SK-N-SH (cell line): ENCODE measurements at regions not wholly inside any gene's neighbourhood (a gene's known extent, or its start where the extent isn't known, plus 50 kb on each side); places are given as distances from the start of the nearest gene placed in this dataset.

Experiments
- CTCF ChIA-PET: fragments of 300-600, 350-600 bp; formaldehyde crosslinking; extraction: SDS; loops from one replicate; lab custom pipeline; 2021; lab: Yijun Ruan, JAX
- POLR2A ChIA-PET: fragments of 350-600 bp; sonication (Branson Sonifier 250); formaldehyde crosslinking; extraction: SDS; loops from one replicate; lab custom pipeline; 2020; ENCODE audit warnings: antibody characterized with exemption, inconsistent platforms; lab: Yijun Ruan, JAX
- DNase-seq: peaks from one replicate; pipeline ENCODE4 v3.0.0; 2012
- H2AFZ ChIP-seq: fragments of 200-600 bp; sonication (generic); 2 replicates; pipeline ENCODE4 v1.8.1; 2016; ENCODE audit warnings: antibody characterized with exemption, mild to moderate bottlenecking, low read depth
- H3F3A ChIP-seq: fragments of 200-600 bp; sonication (generic); replicated peaks from 2 replicates; pipeline ENCODE3; 2016; ENCODE audit warnings: antibody characterized with exemption, mild to moderate bottlenecking; ENCODE audit not compliant: insufficient read depth
- H3K27ac ChIP-seq, 2 experiments: fragments of 200-500 bp in 1 of 2; fragments of 200-600 bp in 1 of 2; sonication (Bioruptor generic) in 1 of 2; sonication (generic), shearing (Covaris generic) in 1 of 2; 2 replicates each; pipeline versions ENCODE4 v1.5.1 to v1.6.1; 2014 to 2016; ENCODE audit warnings: low read depth in 2 of 2, inconsistent platforms in 1 of 2, low read length in 1 of 2, mild to moderate bottlenecking in 1 of 2, mixed read lengths in 1 of 2
- H3K27me3 ChIP-seq: fragments of 200-600 bp; sonication (generic), shearing (Covaris generic); 2 replicates; pipeline ENCODE4 v1.6.1; 2016; ENCODE audit warnings: mixed run types; ENCODE audit not compliant: insufficient read depth
- H3K36me3 ChIP-seq, 2 experiments: fragments of 200-500 bp in 1 of 2; fragments of 200-600 bp in 1 of 2; sonication (Bioruptor generic) in 1 of 2; sonication (generic) in 1 of 2; replicated peaks in 1 of 2; 2 replicates each; pipeline versions ENCODE3 to v1.5.1; 2014 to 2016; ENCODE audit warnings: low read length in 1 of 2, mild to moderate bottlenecking in 1 of 2; ENCODE audit not compliant: insufficient read depth in 2 of 2, control insufficient read depth in 1 of 2
- H3K4me1 ChIP-seq, 2 experiments: fragments of 200-500 bp in 1 of 2; fragments of 200-600 bp in 1 of 2; sonication (Bioruptor generic) in 1 of 2; sonication (generic), shearing (Covaris generic) in 1 of 2; 2 replicates each; pipeline versions ENCODE4 v1.5.1 to v1.6.1; 2014 to 2016; ENCODE audit warnings: low read depth in 1 of 2, low read length in 1 of 2, mixed run types in 1 of 2; ENCODE audit not compliant: insufficient read depth in 2 of 2, control insufficient read depth in 1 of 2
- H3K4me2 ChIP-seq: fragments of 200-600 bp; sonication (generic), shearing (Covaris generic); 2 replicates; pipeline ENCODE4 v1.6.1; 2017; ENCODE audit warnings: mixed run types
- H3K4me3 ChIP-seq, 2 experiments: fragments of 200-500 bp in 1 of 2; fragments of 200-600 bp in 1 of 2; sonication (Bioruptor generic) in 1 of 2; sonication (generic), shearing (Covaris generic) in 1 of 2; 2 replicates each; pipeline versions ENCODE4 v1.5.1 to v1.8.1; 2014 to 2016; ENCODE audit warnings: low read depth in 2 of 2, inconsistent platforms in 1 of 2, low read length in 1 of 2, mild to moderate bottlenecking in 1 of 2, mixed read lengths in 1 of 2, moderate library complexity in 1 of 2
- H3K79me2 ChIP-seq: fragments of 200-600 bp; sonication (generic); 2 replicates; pipeline ENCODE4 v1.8.1; 2017; ENCODE audit warnings: mild to moderate bottlenecking; ENCODE audit not compliant: insufficient read depth
- H3K9ac ChIP-seq: fragments of 200-600 bp; sonication (generic); 2 replicates; pipeline ENCODE4 v1.6.1; 2017; ENCODE audit warnings: mixed run types
- H3K9me2 ChIP-seq: fragments of 200-600 bp; sonication (generic); 2 replicates; pipeline ENCODE4 v1.6.1; 2017; ENCODE audit warnings: mixed run types
- H3K9me3 ChIP-seq: fragments of 200-600 bp; sonication (generic); 2 replicates; pipeline ENCODE4 v1.6.1; 2017; ENCODE audit warnings: mixed run types, mild to moderate bottlenecking, moderate library complexity
- H4K20me1 ChIP-seq: fragments of 200-600 bp; sonication (generic); 2 replicates; pipeline ENCODE4 v1.6.1; 2017; ENCODE audit warnings: mild to moderate bottlenecking, mixed run types; ENCODE audit not compliant: insufficient read depth
- CHD2 ChIP-seq: fragments of 150-350 bp; IDR thresholded peaks from 2 replicates; pipeline ENCODE4 v1.6.1; 2018; ENCODE audit warnings: low read length; ENCODE audit not compliant: partially characterized antibody
- ELF1 ChIP-seq: IDR thresholded peaks from 2 replicates; pipeline ENCODE4 v1.4.0; 2012
- FOXM1 ChIP-seq: IDR thresholded peaks from 2 replicates; pipeline ENCODE4 v1.4.0; 2012; ENCODE audit warnings: low read depth, mild to moderate bottlenecking
- GABPA ChIP-seq: IDR thresholded peaks from 2 replicates; pipeline ENCODE4 v1.4.0; 2012; ENCODE audit warnings: low read depth, mild to moderate bottlenecking
- GATA2 ChIP-seq: sonication (generic); formaldehyde crosslinking; IDR thresholded peaks from 2 replicates; pipeline ENCODE4 v1.5.0; 2020; ENCODE audit warnings: mild to moderate bottlenecking, missing genetic modification reagents
- IRF3 ChIP-seq: fragments of 150-350 bp; IDR thresholded peaks from 2 replicates; pipeline ENCODE4 v1.6.1; 2016; ENCODE audit warnings: mild to moderate bottlenecking, low read depth, low read length
- JUND ChIP-seq: IDR thresholded peaks from 2 replicates; pipeline ENCODE4 v1.4.0; 2012
- MEF2A ChIP-seq: IDR thresholded peaks from 2 replicates; pipeline ENCODE4 v1.4.0; 2012; ENCODE audit warnings: low read depth, borderline replicate concordance
- NFIC ChIP-seq: IDR thresholded peaks from 2 replicates; pipeline ENCODE4 v1.4.0; 2012; ENCODE audit warnings: borderline replicate concordance
- NRF1 ChIP-seq: IDR thresholded peaks from 2 replicates; pipeline ENCODE4 v1.6.1; 2012; ENCODE audit warnings: low read depth, mild to moderate bottlenecking, low read length
- POLR2AphosphoS5 ChIP-seq: IDR thresholded peaks from 2 replicates; pipeline ENCODE4 v1.6.1; 2012; ENCODE audit warnings: low read depth, low read length
- RAD21 ChIP-seq: IDR thresholded peaks from 2 replicates; pipeline ENCODE4 v1.6.1; 2012; ENCODE audit warnings: mild to moderate bottlenecking, low read length
- RCOR1 ChIP-seq: fragments of 150-350 bp; IDR thresholded peaks from 2 replicates; pipeline ENCODE4 v1.6.1; 2017; ENCODE audit warnings: antibody characterized with exemption, low read length
- SIN3A ChIP-seq: IDR thresholded peaks from 2 replicates; pipeline ENCODE4 v1.6.1; 2012; ENCODE audit warnings: low read depth, mild to moderate bottlenecking, low read length, moderate library complexity, borderline replicate concordance
- WGBS: methylation state at CpG from one replicate; pipeline ENCODE4 v1.1.6; 2017; ENCODE audit warnings: low lambda C conversion rate; 5-methylcytosine and 5-hydroxymethylcytosine counted together
- TF ChIP-seq, protein P1 (sequence below): IDR thresholded peaks from 2 replicates; pipeline ENCODE4 v1.4.0; 2012; ENCODE audit warnings: low read depth, borderline replicate concordance

DNA sequence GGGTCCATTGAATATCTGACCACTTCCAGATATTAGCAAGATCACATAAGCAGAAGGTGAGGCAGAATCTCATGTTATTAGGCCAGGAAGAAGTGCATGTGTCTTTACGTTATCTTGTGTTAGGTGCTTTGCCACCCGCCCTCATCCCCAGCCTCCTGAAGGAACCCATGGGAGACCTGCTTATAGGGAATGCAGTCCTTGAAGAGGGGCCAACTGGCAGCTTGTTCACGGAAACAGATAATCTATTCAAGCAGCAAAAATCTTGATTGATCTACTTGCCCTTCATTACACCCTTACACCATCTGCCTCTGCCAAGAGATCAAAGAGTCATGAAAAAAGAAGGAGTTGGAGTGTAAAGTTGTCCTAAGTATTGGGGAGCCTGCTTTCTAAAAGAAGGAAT is 576.4 kb downstream of the HTR1B start:
- H3K9me2 ChIP-seq: no peaks in the 10 kb centered on the region
- no peak overlapping the region for H3K27ac ChIP-seq
- H3K4me2 ChIP-seq: no peak overlapping the region
- 13% methylated on average over 3 of the region's 3 CpGs for WGBS
- TF ChIP-seq IRF3 (no peak), MEF2A (no peak), SIN3A (no peak), JUND (no peak), GABPA (no peak), RAD21 (no peak), FOXM1 (no peak), ELF1 (no peak)
- TF ChIP-seq, protein P1, sequence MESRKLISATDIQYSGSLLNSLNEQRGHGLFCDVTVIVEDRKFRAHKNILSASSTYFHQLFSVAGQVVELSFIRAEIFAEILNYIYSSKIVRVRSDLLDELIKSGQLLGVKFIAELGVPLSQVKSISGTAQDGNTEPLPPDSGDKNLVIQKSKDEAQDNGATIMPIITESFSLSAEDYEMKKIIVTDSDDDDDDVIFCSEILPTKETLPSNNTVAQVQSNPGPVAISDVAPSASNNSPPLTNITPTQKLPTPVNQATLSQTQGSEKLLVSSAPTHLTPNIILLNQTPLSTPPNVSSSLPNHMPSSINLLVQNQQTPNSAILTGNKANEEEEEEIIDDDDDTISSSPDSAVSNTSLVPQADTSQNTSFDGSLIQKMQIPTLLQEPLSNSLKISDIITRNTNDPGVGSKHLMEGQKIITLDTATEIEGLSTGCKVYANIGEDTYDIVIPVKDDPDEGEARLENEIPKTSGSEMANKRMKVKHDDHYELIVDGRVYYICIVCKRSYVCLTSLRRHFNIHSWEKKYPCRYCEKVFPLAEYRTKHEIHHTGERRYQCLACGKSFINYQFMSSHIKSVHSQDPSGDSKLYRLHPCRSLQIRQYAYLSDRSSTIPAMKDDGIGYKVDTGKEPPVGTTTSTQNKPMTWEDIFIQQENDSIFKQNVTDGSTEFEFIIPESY: no peak
- TF ChIP-seq, all 33 proteins: peak for 0
- Histone ChIP-seq H3K9me3 (no peaks in the 10 kb centered on the region), H3K4me1 (no peaks in the 10 kb centered on the region), H4K20me1 (no peaks in the 10 kb centered on the region), H3F3A (no peaks in the 10 kb centered on the region), H3K4me3 (no peak overlapping the region), H3K36me3 (no peaks in the 10 kb centered on the region), H3K79me2 (no peaks in the 10 kb centered on the region), H3K27me3 (no peaks in the 10 kb centered on the region), H3K9ac (no peak overlapping the region), H2AFZ (no peak overlapping the region)
- ChIA-PET CTCF (no interaction called here), POLR2A (no interaction called here)
- DNase-seq: no peak

GRCh38 chr6:76885861-76886301 is 577.4 kb downstream of the HTR1B start:
- Histone ChIP-seq H3K4me1 (no peaks in the 10 kb centered on the region), H3K36me3 (no peaks in the 10 kb centered on the region), H2AFZ (no peak overlapping the region), H3K79me2 (no peaks in the 10 kb centered on the region), H3K4me2 (no peak overlapping the region), H3K9ac (no peak overlapping the region), H3K27ac (no peak overlapping the region), H3K27me3 (no peaks in the 10 kb centered on the region), H3K4me3 (no peak overlapping the region), H3F3A (no peaks in the 10 kb centered on the region), H3K9me2 (no peaks in the 10 kb centered on the region), H3K9me3 (no peaks in the 10 kb centered on the region), H4K20me1 (no peaks in the 10 kb centered on the region)
- TF ChIP-seq POLR2AphosphoS5: no peak
- TF ChIP-seq GATA2 (CRISPR knock-in tag): no peak
- TF ChIP-seq GABPA: no peak
- no peak for TF ChIP-seq NRF1
- no peak for TF ChIP-seq RAD21
- TF ChIP-seq RCOR1: no peak
- TF ChIP-seq NFIC: no peak
- no peak for TF ChIP-seq SIN3A
- TF ChIP-seq CHD2: no peak
- POLR2A ChIA-PET: no interaction called here
- CTCF ChIA-PET: no interaction called here
- WGBS: 3% methylated on average over 2 of the region's 2 CpGs
- no peak for DNase-seq
